AG04450 (cell line): ENCODE measurements at regions not wholly inside any gene's neighbourhood (a gene's known extent, or its start where the extent isn't known, plus 50 kb on each side); places are given as distances from the start of the nearest gene placed in this dataset.

ENCODE experiments used
- CTCF ChIA-PET: fragments of 300-600, 350-600 bp; formaldehyde crosslinking; extraction: SDS; loops from one replicate; lab custom pipeline; 2022; ENCODE audit warnings: antibody characterized with exemption, inconsistent platforms; lab: Charles Lee
- POLR2A ChIA-PET: fragments of 350-600 bp; formaldehyde crosslinking; extraction: SDS; loops from one replicate; lab custom pipeline; 2021; ENCODE audit warnings: antibody characterized with exemption, inconsistent platforms; lab: Yijun Ruan, JAX
- DNase-seq: peaks from one replicate; pipeline ENCODE4 v3.0.0-alpha.2; 2011; ENCODE audit warnings: low read depth, low spot score
- H3K27ac ChIP-seq: one replicate; pipeline ENCODE4 v1.5.1; 2012; ENCODE audit warnings: low read depth, low read length, control low read depth
- H3K27me3 ChIP-seq: one replicate; pipeline ENCODE4 v1.6.0; 2012; ENCODE audit warnings: low read length; ENCODE audit not compliant: control insufficient read depth, insufficient read depth
- H3K4me3 ChIP-seq: 2 replicates; pipeline ENCODE4 v1.5.1; 2011; ENCODE audit warnings: mild to moderate bottlenecking, low read depth, low read length, control low read depth
- H3K9me3 ChIP-seq: 2 replicates; pipeline ENCODE4 v1.5.1; 2012; ENCODE audit warnings: low read length; ENCODE audit not compliant: control insufficient read depth, insufficient read depth
- CTCF ChIP-seq: IDR thresholded peaks from 2 replicates; pipeline ENCODE4 v1.5.1; 2011; ENCODE audit warnings: low read depth, low read length, control low read depth, inconsistent platforms

- ChIA-PET POLR2A (no interaction called here), CTCF (no interaction called here)
- H3K27me3 ChIP-seq: no peaks in the 10 kb centered on the region
- no peak for TF ChIP-seq CTCF
- no peak for DNase-seq
- H3K27ac ChIP-seq: no peak overlapping the region
- peaks cover 19% of the 10 kb centered on the region for H3K9me3 ChIP-seq
- H3K4me3 ChIP-seq: no peak overlapping the region
Observed at GRCh38 chr5:130479045-130479804, 575.0 kb downstream of the CHSY3 start.

GRCh38 chr5:130476325-130476724, 572.1 kb downstream of the CHSY3 start:
- no peak overlapping the region for H3K4me3 ChIP-seq
- no peak for DNase-seq
- H3K9me3 ChIP-seq: peaks cover 19% of the 10 kb centered on the region
- H3K27me3 ChIP-seq: no peaks in the 10 kb centered on the region
- no peak overlapping the region for H3K27ac ChIP-seq
- ChIA-PET CTCF (no interaction called here), POLR2A (no interaction called here)
- TF ChIP-seq CTCF: no peak

- CTCF ChIA-PET: no interaction called here
Observed at GRCh38 chr5:130462516-130462915, 558.3 kb downstream of the CHSY3 start.

GRCh38 chr5:130455175-130455574, 550.9 kb downstream of the CHSY3 start:
- no peak overlapping the region for H3K27ac ChIP-seq
- no peak for TF ChIP-seq CTCF
- DNase-seq: no peak
- H3K9me3 ChIP-seq: peaks cover 12% of the 10 kb centered on the region
- POLR2A ChIA-PET: no interaction called here
- H3K4me3 ChIP-seq: no peak overlapping the region
- H3K27me3 ChIP-seq: no peaks in the 10 kb centered on the region
- CTCF ChIA-PET: no interaction called here

More at GRCh38 chr5:130462516-130462915, 558.3 kb downstream of the CHSY3 start:
- no peaks in the 10 kb centered on the region for H3K27me3 ChIP-seq
- H3K4me3 ChIP-seq: no peak overlapping the region
- no peak overlapping the region for H3K27ac ChIP-seq
- DNase-seq: no peak
- peaks cover 14% of the 10 kb centered on the region for H3K9me3 ChIP-seq
- TF ChIP-seq CTCF: no peak
- POLR2A ChIA-PET: no interaction called here

GRCh38 chr5:130452744-130453143, 548.5 kb downstream of the CHSY3 start:
- Histone ChIP-seq H3K4me3 (no peak overlapping the region), H3K27ac (no peak overlapping the region), H3K27me3 (no peaks in the 10 kb centered on the region), H3K9me3 (peaks cover 9% of the 10 kb centered on the region)
- CTCF ChIA-PET: no interaction called here
- no peak for TF ChIP-seq CTCF
- POLR2A ChIA-PET: no interaction called here
- no peak for DNase-seq
